Hepatic stellate cell (primary cell): ENCODE measurements at regions not wholly inside any gene's neighbourhood (a gene's known extent, or its start where the extent isn't known, plus 50 kb on each side); places are given as distances from the start of the nearest gene placed in this dataset.
"Not testable (repeated sequence)": the region's sequence is repeated elsewhere in the genome, so short reads cannot be mapped to it uniquely, and the experiment has no call there.

ENCODE experiments used
- DNase-seq: peaks from one replicate; pipeline ENCODE4 v3.0.0; 2011; ENCODE audit warnings: low spot score

GRCh38 chr20:57104651-57105204, 161.7 kb downstream of the BMP7 start:
- DNase-seq: no peak

GRCh38 chr20:57106030-57106682, 160.3 kb downstream of the BMP7 start:
- DNase-seq: no peak

GRCh38 chr20:57106692-57107091, 159.7 kb downstream of the BMP7 start:
- DNase-seq: no peak

- DNase-seq: no peak
Observed at GRCh38 chr20:57107208-57107607, 159.2 kb downstream of the BMP7 start.

GRCh38 chr20:57108218-57108617, 158.2 kb downstream of the BMP7 start:
- no peak for DNase-seq

GRCh38 chr20:57108742-57109570, 157.5 kb downstream of the BMP7 start:
- no peak for DNase-seq

GRCh38 chr20:57109571-57109953, 156.9 kb downstream of the BMP7 start:
- DNase-seq: no peak

GRCh38 chr20:57110121-57111027, 156.1 kb downstream of the BMP7 start:
- not testable (repeated sequence) for DNase-seq

GRCh38 chr20:57111028-57111373, 155.4 kb downstream of the BMP7 start:
- no peak for DNase-seq

GRCh38 chr20:57112448-57112847, 154.0 kb downstream of the BMP7 start:
- DNase-seq: no peak

- DNase-seq: no peak
Observed at GRCh38 chr20:57114290-57115005, 152.0 kb downstream of the BMP7 start.

GRCh38 chr20:57117296-57117695, 149.1 kb downstream of the BMP7 start:
- DNase-seq: no peak

- DNase-seq: no peak
Observed at GRCh38 chr20:57118107-57118769, 148.2 kb downstream of the BMP7 start.
